HG03045 (cell line): ENCODE measurements at regions not wholly inside any gene's neighbourhood (a gene's known extent, or its start where the extent isn't known, plus 50 kb on each side); places are given as distances from the start of the nearest gene placed in this dataset.
"Not testable (repeated sequence)": the region's sequence is repeated elsewhere in the genome, so short reads cannot be mapped to it uniquely, and the experiment has no call there.

Experiments used
- ATAC-seq: cut with Tn5 transposase; IDR thresholded peaks from one replicate; pipeline ENCODE4 v1.9.1; 2021; ENCODE audit warnings: mild to moderate bottlenecking, moderate library complexity; ENCODE audit not compliant: unreplicated experiment

DNA sequence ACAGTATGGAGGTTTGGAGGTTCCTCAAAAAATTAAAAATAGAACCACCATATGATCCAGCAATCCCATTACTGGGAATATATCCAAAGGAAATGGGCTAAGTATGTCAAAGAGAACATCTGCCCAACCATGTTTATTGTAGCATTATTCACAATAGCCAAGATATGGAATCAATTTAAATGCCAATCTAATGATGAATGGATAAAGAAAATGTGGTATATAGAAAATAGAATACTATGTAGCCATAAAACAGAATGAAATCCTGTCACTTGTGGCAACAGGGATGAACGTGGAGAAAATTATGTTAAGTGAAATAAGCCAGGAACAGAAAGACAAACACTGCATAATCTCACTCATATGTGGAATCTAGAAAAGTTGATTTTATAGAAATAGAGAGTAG, 201.7 kb upstream of the AJAP1 start:
- no peak for ATAC-seq

DNA sequence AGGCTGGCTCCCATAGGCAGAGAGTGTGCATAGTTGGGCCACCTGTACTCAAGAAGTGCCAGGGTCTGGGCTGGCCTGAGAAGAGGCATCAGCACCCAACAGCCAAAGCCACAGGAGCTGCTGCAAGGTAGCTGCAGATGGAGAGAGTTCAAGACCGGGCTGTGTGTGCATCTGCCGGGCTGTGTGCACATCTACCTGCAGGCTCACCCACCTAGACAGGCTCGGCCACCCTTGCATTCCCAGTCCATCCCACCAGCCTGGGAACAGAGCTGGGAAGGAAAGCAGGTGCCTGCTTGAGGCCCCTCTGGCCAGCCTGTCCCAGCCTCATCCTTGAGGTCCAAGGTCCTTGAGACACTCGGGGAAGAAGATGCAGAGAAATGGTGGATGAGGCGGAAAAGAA, 194.4 kb upstream of the AJAP1 start:
- no peak for ATAC-seq

GRCh38 chr1:4460651-4461050, 193.8 kb upstream of the AJAP1 start:
- no peak for ATAC-seq

DNA sequence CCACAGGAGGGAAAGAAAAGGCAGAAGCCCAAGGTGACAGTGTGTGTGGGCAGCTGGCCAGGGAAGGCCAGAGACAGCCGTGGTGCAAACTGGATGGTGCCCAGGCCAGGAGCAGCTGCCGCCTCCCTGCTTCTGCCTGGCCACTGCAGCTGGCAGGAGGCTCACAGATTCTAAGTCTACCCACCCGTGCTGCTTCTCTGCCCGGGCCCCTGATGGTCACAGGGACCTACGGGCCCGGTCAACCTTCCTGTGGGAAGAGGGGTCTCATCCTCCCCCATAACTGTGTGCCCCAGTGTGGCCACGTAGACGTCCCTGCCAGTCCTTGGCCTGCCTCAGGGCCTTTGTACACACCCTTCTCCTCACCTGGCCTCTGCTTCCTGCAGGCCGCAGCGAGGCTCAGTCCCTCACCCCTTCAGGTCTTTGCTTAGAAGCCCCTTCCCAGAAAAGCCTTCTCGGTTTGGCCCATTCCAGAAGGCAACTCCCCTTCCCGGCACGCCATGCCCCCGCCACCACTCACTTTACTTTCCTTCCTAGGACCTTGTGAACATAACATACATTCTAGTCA, 192.6 kb upstream of the AJAP1 start:
- no peak for ATAC-seq

DNA sequence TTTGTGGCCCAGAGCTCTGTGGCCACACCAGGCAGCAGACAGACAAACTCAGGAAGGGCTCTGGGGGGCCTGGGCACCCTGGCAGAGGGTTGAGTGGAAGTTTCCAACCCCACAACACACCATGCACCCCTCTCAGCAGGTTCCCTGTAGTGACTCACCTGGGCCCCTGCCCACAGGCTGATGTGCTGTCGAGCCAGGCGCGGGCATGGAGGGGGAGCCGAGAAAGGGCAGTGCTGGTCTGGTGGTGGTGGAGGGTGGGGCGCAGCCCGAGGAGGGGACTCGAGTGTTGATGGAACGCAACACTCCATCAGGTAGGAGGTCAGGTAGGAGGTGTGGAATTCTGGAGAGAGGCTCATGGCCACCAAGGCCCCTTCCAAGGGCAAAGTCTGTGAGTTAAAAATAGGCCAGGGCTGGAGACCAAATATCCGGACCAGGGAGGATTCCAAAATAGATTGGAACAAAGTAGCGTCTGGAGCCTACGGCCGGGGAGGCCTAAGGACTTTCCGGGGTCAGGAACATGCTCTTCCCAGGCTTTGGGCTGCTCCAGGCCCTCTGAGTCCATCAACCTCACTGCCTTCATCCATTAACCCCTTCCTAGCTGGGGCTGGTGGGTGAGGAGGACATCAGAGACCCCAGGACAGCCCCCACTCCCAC, 191.5 kb upstream of the AJAP1 start:
- ATAC-seq = no peak

GRCh38 chr1:4463631-4464030, 190.8 kb upstream of the AJAP1 start:
- no peak for ATAC-seq

DNA sequence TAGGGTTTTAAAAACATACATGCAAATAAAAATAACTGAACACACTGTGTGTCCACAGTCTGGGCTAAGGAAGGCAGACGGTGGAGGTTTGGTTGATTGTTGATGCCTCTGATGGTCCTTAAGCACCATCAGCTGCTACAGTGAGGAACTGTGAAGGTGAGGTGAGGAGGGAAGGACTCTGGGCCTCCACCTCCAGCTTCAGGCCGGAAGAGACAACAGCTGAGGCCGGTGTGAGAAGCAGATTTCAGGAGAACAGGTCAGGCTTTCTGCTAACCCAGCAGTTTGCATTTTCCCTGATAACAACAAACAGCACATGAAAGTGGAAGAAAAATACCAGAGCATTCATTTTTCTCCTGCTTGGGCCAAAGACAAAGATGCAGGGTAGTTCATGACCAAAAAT, 189.9 kb upstream of the AJAP1 start:
- no peak for ATAC-seq

- ATAC-seq = no peak
Measured at GRCh38 chr1:4467241-4467640, 187.2 kb upstream of the AJAP1 start.

GRCh38 chr1:4468386-4468785, 186.0 kb upstream of the AJAP1 start:
- no peak for ATAC-seq

DNA sequence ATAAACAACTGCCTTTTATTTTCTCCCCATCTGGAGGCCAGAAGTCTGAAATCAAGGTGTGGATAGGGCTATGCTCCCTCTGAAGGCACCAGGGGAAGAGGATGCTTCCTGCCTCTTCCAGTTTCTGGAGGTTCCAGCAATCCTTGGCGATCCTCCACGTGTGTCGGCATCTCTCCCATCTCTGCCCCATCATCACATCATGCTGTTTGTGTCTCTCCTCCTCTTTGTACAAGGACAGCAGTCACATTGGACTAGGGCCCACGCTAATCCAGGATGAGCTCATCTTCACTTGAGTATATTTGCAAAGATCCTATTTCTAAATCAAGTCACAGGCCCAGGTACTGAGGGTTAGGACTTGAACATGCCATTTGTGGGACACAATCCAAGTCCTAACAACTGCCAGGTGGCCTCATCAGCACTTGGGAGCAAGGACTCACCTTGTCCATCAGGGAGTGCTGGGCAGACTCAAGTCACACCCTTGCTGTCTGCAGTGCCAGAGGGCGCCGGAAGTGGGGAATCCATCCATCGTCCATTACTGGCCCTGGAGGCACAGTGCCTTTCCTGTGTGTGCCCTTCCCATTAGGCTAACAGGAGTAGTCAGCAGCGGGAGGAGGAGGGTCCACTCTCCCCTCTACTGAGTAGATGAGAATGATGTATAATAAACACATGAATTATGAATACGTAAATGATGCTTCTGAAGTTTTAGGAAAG, 185.4 kb upstream of the AJAP1 start:
- ATAC-seq = no peak

DNA sequence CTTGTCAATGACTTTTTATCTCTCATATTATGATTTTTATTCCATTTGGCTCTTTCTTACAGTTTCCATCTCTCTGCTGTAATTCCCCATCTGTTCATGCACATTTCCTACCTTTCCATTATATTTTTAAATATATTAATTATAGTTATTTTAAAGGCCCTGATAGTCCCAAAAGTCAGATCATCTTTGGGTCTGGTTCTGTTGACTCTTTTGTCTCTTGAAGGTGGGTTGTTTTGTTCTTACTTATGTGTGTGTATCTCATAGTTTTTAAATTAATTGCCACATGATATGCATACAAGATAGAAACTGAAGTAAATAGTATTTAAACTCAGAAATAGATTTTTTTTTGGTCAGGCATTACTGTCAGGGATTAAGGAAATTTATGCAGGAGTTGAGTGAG, 178.0 kb upstream of the AJAP1 start:
- ATAC-seq = no peak

DNA sequence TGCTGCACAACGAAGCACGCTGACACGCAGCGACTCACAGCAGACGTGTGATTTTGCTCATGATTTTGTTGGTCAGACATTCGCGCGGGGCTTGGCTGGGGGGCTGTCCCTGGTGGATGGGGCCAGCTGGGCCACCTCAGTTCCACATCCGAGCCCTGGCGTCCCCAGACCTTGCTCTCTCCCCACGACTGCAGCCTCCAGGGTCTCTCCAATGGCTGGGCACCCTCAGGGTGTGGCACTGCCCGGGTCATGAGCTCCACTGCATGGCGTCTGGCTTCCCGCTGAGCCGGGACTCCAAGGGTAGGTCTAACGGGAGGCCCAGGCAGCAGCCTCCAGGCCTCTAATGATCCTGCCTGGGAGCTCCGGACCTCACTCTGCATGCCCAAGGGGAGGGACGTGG, 173.0 kb upstream of the AJAP1 start:
- ATAC-seq = no peak

- no peak for ATAC-seq
Measured at GRCh38 chr1:4482526-4482925, 171.9 kb upstream of the AJAP1 start.

DNA sequence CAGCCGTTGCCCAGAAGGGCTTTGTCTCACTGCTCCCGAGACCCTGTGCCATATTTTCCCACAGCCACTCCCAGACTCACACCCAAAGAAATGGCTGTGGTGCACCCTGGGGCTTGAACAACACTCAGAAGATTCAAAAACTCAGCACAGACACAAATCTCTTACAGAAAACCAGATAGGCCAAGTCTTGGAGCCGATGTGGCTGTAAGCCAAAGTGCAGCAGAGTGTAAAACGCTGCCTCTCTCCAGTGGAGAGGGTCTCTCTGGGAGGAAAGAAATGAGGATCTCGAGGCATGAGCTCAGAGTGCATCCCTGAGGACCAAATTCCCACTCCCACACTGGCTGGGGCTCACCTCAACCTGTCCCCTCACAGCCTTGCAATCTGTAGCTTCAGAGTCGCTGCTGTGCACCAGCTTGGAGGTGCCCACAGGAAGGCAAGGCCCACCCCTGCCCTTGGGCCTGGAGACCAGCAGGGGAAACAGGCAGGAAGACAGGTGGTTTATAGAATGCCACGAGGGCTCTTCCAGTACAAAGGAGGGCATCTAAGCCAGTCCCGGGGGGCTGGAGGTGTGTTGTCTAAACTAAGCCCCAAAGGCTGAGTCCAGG, 171.3 kb upstream of the AJAP1 start:
- no peak for ATAC-seq

DNA sequence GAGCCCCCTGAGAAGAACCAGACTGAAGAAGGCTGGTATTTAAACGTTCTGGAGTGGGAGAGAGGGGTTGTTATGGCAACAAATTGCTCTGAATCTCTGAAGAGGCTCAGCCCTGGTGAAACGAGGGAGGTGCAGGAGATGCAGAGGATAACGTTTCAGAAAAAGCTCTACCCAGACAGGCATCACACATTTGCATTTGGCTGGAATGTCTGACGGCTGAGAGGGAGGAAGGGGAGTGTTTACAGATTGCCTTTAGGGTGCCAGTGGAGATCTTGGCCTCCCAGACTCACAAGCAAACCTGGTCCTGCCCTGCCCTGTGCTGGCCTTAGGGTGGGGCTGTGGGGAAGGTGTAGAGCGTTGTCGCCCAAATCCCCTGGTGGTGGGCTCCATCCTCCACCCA, 169.0 kb upstream of the AJAP1 start:
- no peak for ATAC-seq

GRCh38 chr1:4485878-4486277, 168.5 kb upstream of the AJAP1 start:
- ATAC-seq = no peak

DNA sequence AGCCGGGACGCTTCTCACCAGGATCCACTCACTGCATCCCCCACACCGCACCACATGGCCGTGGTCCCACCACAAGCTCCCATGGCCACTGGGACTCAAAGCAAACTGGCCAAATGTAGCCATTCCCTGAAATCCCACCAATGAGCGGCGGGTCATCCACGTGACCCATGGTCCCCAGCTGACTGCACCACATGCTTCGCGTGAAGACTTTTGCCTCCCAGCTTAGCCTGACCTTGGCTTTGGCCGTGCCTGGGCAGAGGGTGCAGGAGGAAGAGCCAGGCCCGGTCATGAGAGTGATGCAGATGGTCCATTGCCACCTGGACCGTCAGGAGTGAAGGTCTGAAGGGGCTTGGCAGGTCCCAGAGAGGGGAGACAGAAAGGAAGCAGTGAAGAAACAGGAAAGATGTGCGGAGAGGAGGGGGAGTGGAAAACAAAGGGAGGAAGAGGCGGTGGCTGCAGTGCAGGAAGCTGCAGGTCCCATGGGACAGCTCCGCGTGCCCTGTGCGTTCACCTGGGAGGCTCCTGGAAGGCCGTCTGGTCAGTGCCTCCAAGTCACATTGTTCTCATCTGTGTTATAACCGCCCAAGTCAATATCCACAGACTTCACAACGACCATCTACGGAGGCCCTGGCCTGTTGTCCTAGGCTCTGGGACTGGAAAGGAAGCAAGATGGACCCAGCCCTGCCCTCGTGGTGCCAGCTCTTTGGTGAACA, 167.8 kb upstream of the AJAP1 start:
- no peak for ATAC-seq

DNA sequence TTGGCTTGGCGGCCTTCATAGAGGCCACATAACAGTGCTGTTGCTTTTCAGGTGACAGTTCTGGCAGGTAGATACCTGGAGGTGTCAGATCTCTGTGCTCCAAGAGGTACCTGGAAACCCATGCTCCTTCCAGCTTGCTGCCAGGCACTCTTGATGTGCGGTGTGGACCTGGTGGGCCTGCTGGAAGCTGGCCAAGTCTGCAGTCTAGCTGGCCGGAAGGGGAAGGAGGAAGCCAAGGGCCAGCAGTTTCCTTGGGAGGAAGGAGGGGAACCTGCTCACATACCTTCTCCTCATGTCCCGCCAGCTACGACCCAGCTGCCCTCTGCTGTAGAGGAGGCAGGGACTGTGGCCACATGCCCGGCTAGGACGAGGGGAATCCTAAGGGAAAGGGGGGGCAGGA, 166.4 kb upstream of the AJAP1 start:
- ATAC-seq = no peak

- ATAC-seq = no peak
Measured at GRCh38 chr1:4489486-4489885, 164.9 kb upstream of the AJAP1 start.

DNA sequence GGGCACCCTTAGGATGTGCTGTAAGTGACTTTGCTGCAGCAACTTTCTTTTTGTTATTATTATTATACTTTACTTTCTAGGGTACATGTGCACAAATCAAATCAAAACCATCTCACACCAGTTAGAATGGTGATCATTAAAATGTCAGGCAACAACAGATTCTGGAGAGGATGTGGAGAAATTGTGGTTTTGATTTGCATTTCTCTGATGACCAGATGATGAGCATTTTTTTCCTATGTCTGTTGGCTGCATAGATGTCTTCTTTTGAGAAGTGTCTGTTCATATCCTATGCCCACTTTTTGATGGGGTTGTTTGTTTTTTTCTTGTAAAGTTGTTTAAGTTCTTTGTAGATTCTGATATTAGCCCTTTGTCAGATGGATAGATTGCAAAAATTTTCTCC, 164.4 kb upstream of the AJAP1 start:
- ATAC-seq = not testable (repeated sequence)

GRCh38 chr1:4494027-4494426, 160.4 kb upstream of the AJAP1 start:
- no peak for ATAC-seq

- ATAC-seq = no peak
Measured at GRCh38 chr1:4494558-4494957, 159.9 kb upstream of the AJAP1 start.
